DND-41 (cell line): ENCODE measurements at regions not wholly inside any gene's neighbourhood (a gene's known extent, or its start where the extent isn't known, plus 50 kb on each side); places are given as distances from the start of the nearest gene placed in this dataset.

Source experiments
- CTCF ChIP-seq: IDR thresholded peaks from 2 replicates; pipeline ENCODE4 v1.5.1; 2012; ENCODE audit warnings: borderline replicate concordance, low read length, moderate library complexity, mild to moderate bottlenecking; ENCODE audit not compliant: poor library complexity, severe bottlenecking; ENCODE audit errors: extremely low read depth
- EZH2 ChIP-seq: IDR thresholded peaks from 3 replicates; pipeline ENCODE4 v1.6.1; 2012; ENCODE audit warnings: borderline replicate concordance, low read depth, mild to moderate bottlenecking, moderate library complexity, low read length, inconsistent platforms; ENCODE audit not compliant: severe bottlenecking

GRCh38 chr21:31405604-31406003 lies 61.5 kb upstream of the TIAM1 start:
- TF ChIP-seq CTCF (no peak), EZH2 (no peak)
